ENCODE measurements at regions not wholly inside any gene's neighbourhood (a gene's known extent, or its start where the extent isn't known, plus 50 kb on each side); places are given as distances from the start of the nearest gene placed in this dataset.

- no peaks in the 10 kb centered on the region for H3K9me3 ChIP-seq (replicated peaks; ENCODE audit: control insufficient read depth, insufficient read depth, low read depth, low read length)
- no peaks in the 10 kb centered on the region for H3K79me2 ChIP-seq (ENCODE audit: control insufficient read depth, insufficient read depth, low read length)
- BruUV-seq (replicated peaks): no TSS peak
- intact Hi-C loops (cut with micrococcal nuclease) (no loop called here), in situ Hi-C loops (cut with MboI) (no loop called here)
- TF ChIP-seq TARDBP (IDR thresholded peaks at IDR 0.05) (no peak), ZNF280B (CRISPR knock-in tag; IDR thresholded peaks at IDR 0.05) (no peak), CBFB (CRISPR knock-in tag; IDR thresholded peaks at IDR 0.05) (no peak), HMGXB4 (CRISPR knock-in tag; IDR thresholded peaks at IDR 0.05) (no peak), DPF2 (IDR thresholded peaks at IDR 0.05) (no peak), PBX2 (CRISPR knock-in tag; IDR thresholded peaks at IDR 0.05; ENCODE audit: low read depth) (no peak), PBX2 (tag; conservative IDR thresholded peaks at IDR 0.05; ENCODE audit: low read depth) (no peak), BRD9 (IDR thresholded peaks at IDR 0.05; ENCODE audit: low read depth, partially characterized antibody) (no peak), MNT (conservative IDR thresholded peaks at IDR 0.05) (no peak), SREBF2 (CRISPR knock-in tag; IDR thresholded peaks at IDR 0.05) (no peak)
- no peaks in the 10 kb centered on the region for H3K9me1 ChIP-seq (ENCODE audit: control insufficient read depth, insufficient read depth, low read length)
- no peak overlapping the region for H3K4me3 ChIP-seq
- no peaks in the 10 kb centered on the region for H3K36me3 ChIP-seq (ENCODE audit: control insufficient read depth, insufficient read depth, low read length)
- no peak overlapping the region for H3K9ac ChIP-seq (ENCODE audit: insufficient read depth in 1 of 2, low read depth in 2 of 2, low read length in 2 of 2)
- WGBS (ENCODE audit: insufficient coverage, low coverage, missing lambda C conversion rate): 14% methylated on average over 1 of the region's 1 CpG
- FAIRE-seq (no peak), ATAC-seq (no peak), DNase-seq (ENCODE audit: extremely low read depth in 1 of 4, low spot score in 3 of 4) (no peak)
- peaks cover 0 to 16% of the 10 kb centered on the region in 2 experiments; a peak in 2 of 5 replicates for H3K27me3 ChIP-seq (ENCODE audit: control insufficient read depth in 2 of 2, insufficient read depth in 2 of 2, low read length in 2 of 2)
- no peak overlapping the region for H3K27ac ChIP-seq (ENCODE audit: extremely low read depth, low read depth, low read length)
- H3K4me1 ChIP-seq (replicated peaks in 1 of 2; ENCODE audit: control insufficient read depth in 2 of 2, insufficient read depth in 2 of 2, low read length in 2 of 2): no peaks in the 10 kb centered on the region; a peak in 2 of 5 replicates
- H2AFZ ChIP-seq (ENCODE audit: low read depth, low read length): no peak overlapping the region
- no peak overlapping the region for H3K4me2 ChIP-seq (ENCODE audit: insufficient read depth, low read length)
- H4K20me1 ChIP-seq (replicated peaks; ENCODE audit: control insufficient read depth, insufficient read depth, low read length): no peaks in the 10 kb centered on the region
- POLR2A ChIA-PET: no interaction called here
- CTCF ChIA-PET (ENCODE audit: low intra/inter-chr PET ratio): no interaction called here
Observed at GRCh38 chr2:72014831-72015230, 132.8 kb downstream of the CYP26B1 start.

Data from K562 (cell line).